Activated naive CD4-positive, alpha-beta T cell treated with anti-CD3 and anti-CD28 coated beads, Interleukin-2, amount 50 U/mL, for 24 hours (primary cell): ENCODE measurements at regions not wholly inside any gene's neighbourhood (a gene's known extent, or its start where the extent isn't known, plus 50 kb on each side); places are given as distances from the start of the nearest gene placed in this dataset.

Experiments used
- H3K27ac Mint-ChIP-seq: one replicate; pipeline ENCODE4 v1.8.0; 2021; ENCODE audit warnings: mild to moderate bottlenecking, mixed read lengths
- H3K27me3 Mint-ChIP-seq: one replicate; pipeline ENCODE4 v1.8.0; 2021; ENCODE audit warnings: mixed read lengths
- H3K36me3 Mint-ChIP-seq: one replicate; pipeline ENCODE4 v1.8.0; 2021; ENCODE audit warnings: mixed read lengths
- H3K4me1 Mint-ChIP-seq: one replicate; pipeline ENCODE4 v1.8.0; 2021; ENCODE audit warnings: mixed read lengths
- H3K4me3 Mint-ChIP-seq: one replicate; pipeline ENCODE4 v1.8.0; 2021; ENCODE audit warnings: mild to moderate bottlenecking, mixed read lengths
- H3K9me3 Mint-ChIP-seq: one replicate; pipeline ENCODE4 v1.8.0; 2021; ENCODE audit warnings: mixed read lengths

- H3K27me3 Mint-ChIP-seq, result no peaks in the 10 kb centered on the region
- H3K4me3 Mint-ChIP-seq, result no peak overlapping the region
- H3K9me3 Mint-ChIP-seq, result no peaks in the 10 kb centered on the region
- no peaks in the 10 kb centered on the region for H3K36me3 Mint-ChIP-seq
- no peak overlapping the region for H3K27ac Mint-ChIP-seq
- no peaks in the 10 kb centered on the region for H3K4me1 Mint-ChIP-seq
Observed at GRCh38 chr10:106436123-106436715, 728.3 kb downstream of the SORCS1 start.

DNA sequence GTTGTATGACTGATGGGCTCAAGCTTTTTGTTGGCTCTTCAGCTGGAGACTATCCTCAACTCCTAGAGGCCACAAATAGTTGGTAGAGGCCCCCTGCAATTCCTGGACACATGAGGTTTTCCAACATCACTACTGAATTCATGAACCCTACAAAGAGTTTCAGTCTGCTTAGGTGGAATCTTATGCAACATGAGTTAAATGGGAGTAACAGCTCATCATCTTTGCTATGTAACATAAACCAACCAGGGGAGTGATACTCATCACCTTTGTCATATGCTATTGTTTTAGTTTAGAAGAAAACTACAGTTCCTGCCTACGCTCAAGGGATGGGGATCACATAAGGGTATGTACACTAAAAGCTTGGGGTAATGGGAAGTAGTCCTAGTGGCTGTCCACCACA, 729.4 kb downstream of the SORCS1 start:
- Mint-ChIP-seq H3K36me3 (no peaks in the 10 kb centered on the region), H3K4me1 (no peaks in the 10 kb centered on the region), H3K27me3 (no peaks in the 10 kb centered on the region), H3K4me3 (no peak overlapping the region), H3K27ac (no peak overlapping the region), H3K9me3 (no peaks in the 10 kb centered on the region)

GRCh38 chr10:106424981-106425380, 739.5 kb downstream of the SORCS1 start:
- H3K27ac Mint-ChIP-seq, result no peak overlapping the region
- H3K4me1 Mint-ChIP-seq, result no peaks in the 10 kb centered on the region
- H3K4me3 Mint-ChIP-seq, result no peak overlapping the region
- H3K9me3 Mint-ChIP-seq, result peaks cover 7% of the 10 kb centered on the region
- no peaks in the 10 kb centered on the region for H3K36me3 Mint-ChIP-seq
- no peaks in the 10 kb centered on the region for H3K27me3 Mint-ChIP-seq

- Mint-ChIP-seq H3K4me1 (no peaks in the 10 kb centered on the region), H3K27me3 (no peaks in the 10 kb centered on the region), H3K4me3 (no peak overlapping the region), H3K36me3 (no peaks in the 10 kb centered on the region), H3K27ac (no peak overlapping the region), H3K9me3 (peaks cover 7% of the 10 kb centered on the region)
Observed at GRCh38 chr10:106424054-106424453, 740.5 kb downstream of the SORCS1 start.

GRCh38 chr10:106410331-106410730, 754.2 kb downstream of the SORCS1 start:
- Mint-ChIP-seq H3K27me3 (no peaks in the 10 kb centered on the region), H3K9me3 (no peaks in the 10 kb centered on the region), H3K36me3 (no peaks in the 10 kb centered on the region), H3K4me3 (no peak overlapping the region), H3K27ac (no peak overlapping the region), H3K4me1 (no peaks in the 10 kb centered on the region)

DNA sequence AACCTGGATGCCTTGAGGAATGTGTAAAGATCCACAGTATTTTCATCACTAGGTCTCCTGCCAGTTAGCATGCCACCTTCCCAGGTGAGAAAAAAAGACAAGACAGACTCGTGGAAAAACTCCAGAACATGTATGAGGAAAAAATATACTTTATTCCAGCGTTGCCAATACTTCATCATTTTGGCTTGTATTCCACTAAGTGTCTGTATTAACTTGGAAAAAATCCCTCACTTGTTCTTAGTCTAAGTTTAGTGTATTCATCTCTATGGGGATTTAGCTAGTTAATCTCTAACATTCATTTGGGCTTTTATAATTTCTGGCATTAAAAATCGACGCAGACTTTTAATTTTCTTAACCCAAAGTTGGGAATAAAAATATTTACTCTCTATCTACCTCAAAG, 759.4 kb downstream of the SORCS1 start:
- Mint-ChIP-seq H3K27ac (no peak overlapping the region), H3K4me3 (no peak overlapping the region), H3K9me3 (no peaks in the 10 kb centered on the region), H3K36me3 (no peaks in the 10 kb centered on the region), H3K27me3 (no peaks in the 10 kb centered on the region), H3K4me1 (no peaks in the 10 kb centered on the region)

DNA sequence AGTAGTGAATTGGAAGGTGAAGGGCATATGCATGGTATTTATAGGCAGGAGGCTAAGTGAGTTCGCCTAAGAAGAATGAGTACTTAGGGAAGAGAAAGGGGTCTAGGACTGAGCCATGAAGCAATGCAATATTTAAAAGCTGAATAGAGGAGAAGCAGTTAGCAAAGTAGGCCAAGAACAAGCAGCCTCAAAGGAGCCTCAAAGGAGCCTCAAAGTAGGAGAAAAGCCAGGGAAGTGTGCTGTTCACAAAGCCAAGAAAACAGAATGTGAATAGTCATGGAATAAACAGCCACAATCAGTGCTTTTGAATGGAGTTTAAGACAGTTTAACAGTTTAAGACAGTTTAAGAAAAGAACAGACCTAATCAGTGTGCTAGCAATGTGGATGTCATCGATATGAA, 762.0 kb downstream of the SORCS1 start:
- Mint-ChIP-seq H3K36me3 (no peaks in the 10 kb centered on the region), H3K9me3 (no peaks in the 10 kb centered on the region), H3K4me1 (no peaks in the 10 kb centered on the region), H3K4me3 (no peak overlapping the region), H3K27me3 (no peaks in the 10 kb centered on the region), H3K27ac (no peak overlapping the region)

GRCh38 chr10:106401967-106402366, 762.5 kb downstream of the SORCS1 start:
- Mint-ChIP-seq H3K36me3 (no peaks in the 10 kb centered on the region), H3K4me1 (no peaks in the 10 kb centered on the region), H3K9me3 (no peaks in the 10 kb centered on the region), H3K4me3 (no peak overlapping the region), H3K27ac (no peak overlapping the region), H3K27me3 (no peaks in the 10 kb centered on the region)

DNA sequence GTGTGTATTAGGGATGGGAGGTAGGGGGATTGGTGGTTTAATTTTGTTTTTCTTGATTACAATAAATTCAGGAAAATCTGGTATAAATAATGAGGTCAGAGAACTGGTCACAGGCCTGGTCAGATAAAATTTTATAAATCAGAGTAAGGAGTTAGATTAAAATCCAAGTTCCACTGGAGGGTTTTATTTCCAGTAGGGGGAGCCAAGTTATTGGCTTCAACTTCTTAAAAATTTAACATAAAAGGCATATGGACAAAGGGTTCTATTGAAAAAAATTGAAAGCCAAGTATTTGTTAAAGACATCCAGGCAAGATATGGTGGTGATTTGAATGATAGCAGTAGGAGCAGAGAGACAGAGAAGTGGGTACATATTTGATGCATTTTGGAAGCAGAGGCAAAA, 763.3 kb downstream of the SORCS1 start:
- Mint-ChIP-seq H3K9me3 (no peaks in the 10 kb centered on the region), H3K27me3 (no peaks in the 10 kb centered on the region), H3K36me3 (no peaks in the 10 kb centered on the region), H3K4me3 (no peak overlapping the region), H3K27ac (no peak overlapping the region), H3K4me1 (no peaks in the 10 kb centered on the region)

DNA sequence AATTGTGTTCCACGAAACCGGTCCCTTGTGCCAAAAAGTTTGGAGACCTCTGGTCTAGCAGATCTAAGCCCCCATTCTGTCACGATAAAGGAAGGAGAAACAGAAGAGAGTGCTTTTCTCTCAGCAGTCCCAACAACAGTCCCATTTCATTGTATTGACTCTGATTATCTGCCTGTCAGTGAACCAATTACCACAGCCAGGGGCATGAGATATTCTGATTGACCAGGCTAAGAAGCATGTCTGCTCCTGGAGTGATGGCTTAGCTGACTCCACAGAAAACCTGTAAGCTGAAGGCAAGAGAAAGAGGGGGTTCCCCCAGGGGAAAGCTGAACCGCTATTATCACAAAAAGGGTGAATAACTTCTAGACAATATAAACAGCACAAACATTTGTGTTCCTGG, 765.4 kb downstream of the SORCS1 start:
- H3K4me3 Mint-ChIP-seq, result no peak overlapping the region
- H3K9me3 Mint-ChIP-seq, result no peaks in the 10 kb centered on the region
- no peaks in the 10 kb centered on the region for H3K27me3 Mint-ChIP-seq
- no peak overlapping the region for H3K27ac Mint-ChIP-seq
- no peaks in the 10 kb centered on the region for H3K36me3 Mint-ChIP-seq
- H3K4me1 Mint-ChIP-seq, result no peaks in the 10 kb centered on the region

GRCh38 chr10:106396192-106396591, 768.3 kb downstream of the SORCS1 start:
- Mint-ChIP-seq H3K4me1 (no peaks in the 10 kb centered on the region), H3K27ac (no peak overlapping the region), H3K4me3 (no peak overlapping the region), H3K27me3 (no peaks in the 10 kb centered on the region), H3K36me3 (no peaks in the 10 kb centered on the region), H3K9me3 (no peaks in the 10 kb centered on the region)

GRCh38 chr10:106395041-106395749, 769.3 kb downstream of the SORCS1 start:
- no peak overlapping the region for H3K4me3 Mint-ChIP-seq

GRCh38 chr10:106392778-106393177, 771.7 kb downstream of the SORCS1 start:
- Mint-ChIP-seq H3K4me1 (no peaks in the 10 kb centered on the region), H3K36me3 (no peaks in the 10 kb centered on the region), H3K4me3 (no peak overlapping the region), H3K27ac (no peak overlapping the region), H3K27me3 (no peaks in the 10 kb centered on the region), H3K9me3 (no peaks in the 10 kb centered on the region)

More at GRCh38 chr10:106395041-106395749, 769.3 kb downstream of the SORCS1 start:
- no peaks in the 10 kb centered on the region for H3K4me1 Mint-ChIP-seq
- no peak overlapping the region for H3K27ac Mint-ChIP-seq
- no peaks in the 10 kb centered on the region for H3K27me3 Mint-ChIP-seq
- H3K9me3 Mint-ChIP-seq, result no peaks in the 10 kb centered on the region
- H3K36me3 Mint-ChIP-seq, result no peaks in the 10 kb centered on the region

DNA sequence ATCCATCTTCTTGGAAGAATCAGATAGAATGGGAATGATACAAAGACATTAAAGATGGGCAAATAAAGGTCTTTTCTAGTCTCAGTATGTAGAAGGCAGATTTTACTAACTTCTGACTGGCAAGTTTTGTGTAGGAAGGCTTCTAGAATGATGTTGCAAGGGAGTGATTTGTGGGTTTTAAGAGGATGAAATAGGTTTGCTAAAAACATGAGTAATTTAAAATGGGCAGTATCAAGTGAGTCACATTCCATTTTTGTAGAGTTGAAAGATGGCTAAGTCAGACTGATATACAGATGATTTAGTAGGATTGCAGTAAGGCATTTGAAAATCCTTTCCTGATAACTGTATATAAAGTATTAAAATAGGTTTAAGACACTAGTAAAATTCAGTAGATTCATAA, 777.4 kb downstream of the SORCS1 start:
- H3K4me1 Mint-ChIP-seq, result no peaks in the 10 kb centered on the region
- no peak overlapping the region for H3K4me3 Mint-ChIP-seq

GRCh38 chr10:106384496-106384895, 780.0 kb downstream of the SORCS1 start:
- no peak overlapping the region for H3K4me3 Mint-ChIP-seq
- no peaks in the 10 kb centered on the region for H3K4me1 Mint-ChIP-seq
- H3K27ac Mint-ChIP-seq, result no peak overlapping the region
- no peaks in the 10 kb centered on the region for H3K36me3 Mint-ChIP-seq
- H3K9me3 Mint-ChIP-seq, result peaks cover 8% of the 10 kb centered on the region
- no peaks in the 10 kb centered on the region for H3K27me3 Mint-ChIP-seq

More for the DNA sequence above, 777.4 kb downstream of the SORCS1 start:
- no peaks in the 10 kb centered on the region for H3K9me3 Mint-ChIP-seq
- H3K27me3 Mint-ChIP-seq, result no peaks in the 10 kb centered on the region
- no peak overlapping the region for H3K27ac Mint-ChIP-seq
- H3K36me3 Mint-ChIP-seq, result no peaks in the 10 kb centered on the region

GRCh38 chr10:106380706-106381105, 783.8 kb downstream of the SORCS1 start:
- no peaks in the 10 kb centered on the region for H3K36me3 Mint-ChIP-seq
- no peak overlapping the region for H3K27ac Mint-ChIP-seq
- H3K4me1 Mint-ChIP-seq, result no peaks in the 10 kb centered on the region
- no peak overlapping the region for H3K4me3 Mint-ChIP-seq
- H3K9me3 Mint-ChIP-seq, result peaks cover 16% of the 10 kb centered on the region
- no peaks in the 10 kb centered on the region for H3K27me3 Mint-ChIP-seq

DNA sequence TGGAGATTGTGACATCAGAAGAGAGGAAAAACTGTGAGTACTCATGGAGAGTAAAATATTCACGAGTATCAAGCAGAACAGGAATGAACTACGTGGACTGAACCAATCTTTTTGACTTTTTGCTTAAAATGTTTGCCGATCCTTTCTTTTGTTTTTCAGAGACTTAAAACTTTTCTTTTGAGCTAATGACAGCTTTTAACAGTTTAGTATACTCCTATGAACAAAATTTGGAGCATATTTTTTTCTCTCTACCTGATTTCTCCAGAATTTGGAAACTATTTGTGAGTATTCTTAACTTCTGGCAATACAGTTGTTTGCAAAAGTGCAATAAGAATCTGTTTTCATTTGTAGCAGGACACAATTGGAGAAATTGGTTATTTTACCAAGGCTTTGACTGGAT, 786.3 kb downstream of the SORCS1 start:
- no peaks in the 10 kb centered on the region for H3K4me1 Mint-ChIP-seq
- no peak overlapping the region for H3K27ac Mint-ChIP-seq
- no peaks in the 10 kb centered on the region for H3K36me3 Mint-ChIP-seq
- no peak overlapping the region for H3K4me3 Mint-ChIP-seq
- H3K27me3 Mint-ChIP-seq, result no peaks in the 10 kb centered on the region
- peaks cover 16% of the 10 kb centered on the region for H3K9me3 Mint-ChIP-seq
